Esophagus muscularis mucosa (tissue), 3 donors: ENCODE measurements at regions not wholly inside any gene's neighbourhood (a gene's known extent, or its start where the extent isn't known, plus 50 kb on each side); places are given as distances from the start of the nearest gene placed in this dataset.

ENCODE experiments used
- CTCF ChIP-seq, 3 experiments: fragments of 200-600 bp in 2 of 3; fragments of 450-650 bp in 1 of 3; sonication (generic) in 2 of 3; IDR thresholded peaks; one replicate each; pipeline ENCODE4 v1.5.1; 2017 to 2019; ENCODE audit warnings: antibody characterized with exemption in 3 of 3, mild to moderate bottlenecking in 2 of 3, moderate library complexity in 1 of 3
- EP300 ChIP-seq: sonication (generic); formaldehyde crosslinking; IDR thresholded peaks from one replicate; pipeline ENCODE4 v1.6.1; 2017; ENCODE audit warnings: antibody characterized with exemption

DNA sequence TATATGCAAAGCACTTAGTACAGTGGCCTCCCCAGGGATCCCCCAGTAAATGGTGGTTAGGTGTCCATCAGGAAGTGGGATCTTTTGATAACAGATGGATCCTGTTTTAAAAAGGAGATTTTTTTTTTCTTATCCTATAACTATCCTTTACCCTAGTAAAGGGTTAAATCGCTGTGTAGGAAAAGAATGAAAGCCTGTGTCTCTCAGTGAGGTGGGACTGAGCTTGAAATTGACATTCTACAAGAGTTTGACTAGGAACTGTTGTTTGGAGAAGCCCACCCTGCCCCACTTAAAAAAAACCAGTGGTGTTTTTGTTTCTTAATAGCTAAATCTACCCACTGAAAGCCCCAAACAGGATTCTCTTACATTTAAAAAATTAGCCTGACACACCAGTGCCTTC lies 112.2 kb upstream of the EGLN3 start:
- TF ChIP-seq CTCF (IDR thresholded peaks at IDR 0.05) = no peak
- no peak for TF ChIP-seq EP300
